Common myeloid progenitor, CD34-positive (primary cell): ENCODE measurements at regions not wholly inside any gene's neighbourhood (a gene's known extent, or its start where the extent isn't known, plus 50 kb on each side); places are given as distances from the start of the nearest gene placed in this dataset.

Source experiments
- CTCF ChIA-PET: fragments of 350-600 bp; sonication (Branson Sonifier 250); formaldehyde crosslinking; loops from one replicate; lab custom pipeline; 2021; ENCODE audit warnings: antibody characterized with exemption; lab: Charles Lee
- POLR2A ChIA-PET: fragments of 350-600 bp; sonication (Branson Sonifier 250); formaldehyde crosslinking; loops from one replicate; lab custom pipeline; 2021; ENCODE audit warnings: antibody characterized with exemption; lab: Charles Lee
- DNase-seq, 3 donors: peaks; one replicate each; pipeline versions ENCODE4 v3.0.0 to v3.0.0-alpha.2; 2013
- H3K27ac ChIP-seq, 2 experiments: 1 replicate in 1 of 2; 2 replicates in 1 of 2; pipeline ENCODE4 v1.7.0; 2013; ENCODE audit warnings: inconsistent platforms in 2 of 2, low read length in 2 of 2, mild to moderate bottlenecking in 2 of 2, low read depth in 1 of 2, moderate library complexity in 1 of 2; ENCODE audit not compliant: severe bottlenecking in 2 of 2, insufficient read depth in 1 of 2, poor library complexity in 1 of 2
- H3K27me3 ChIP-seq, 5 experiments: replicated peaks in 2 of 5; 1 replicate in 3 of 5; 2 replicates in 2 of 5; pipeline versions ENCODE4 v1.6.1 to v1.7.0; 2013; ENCODE audit warnings: low read length in 4 of 5, mild to moderate bottlenecking in 2 of 5, moderate library complexity in 2 of 5, inconsistent platforms in 1 of 5; ENCODE audit not compliant: insufficient read depth in 5 of 5, control insufficient read depth in 4 of 5
- H3K36me3 ChIP-seq, 4 experiments: 1 replicate in 2 of 4; 2 replicates in 2 of 4; pipeline versions ENCODE4 v1.6.1 to v1.7.0; 2013; ENCODE audit warnings: low read length in 3 of 4, control low read depth in 1 of 4, mild to moderate bottlenecking in 1 of 4; ENCODE audit not compliant: control insufficient read depth in 4 of 4, insufficient read depth in 4 of 4
- H3K4me1 ChIP-seq, 4 experiments: 1 replicate in 3 of 4; 2 replicates in 1 of 4; pipeline versions ENCODE4 v1.6.1 to v1.7.1; 2013; ENCODE audit warnings: low read length in 3 of 4, mild to moderate bottlenecking in 3 of 4, control low read depth in 1 of 4, inconsistent platforms in 1 of 4, moderate library complexity in 1 of 4; ENCODE audit not compliant: control insufficient read depth in 4 of 4, insufficient read depth in 4 of 4; ENCODE audit errors: control extremely low read depth in 1 of 4
- H3K4me3 ChIP-seq, 7 experiments: 1 replicate in 4 of 7; 2 replicates in 3 of 7; pipeline versions ENCODE4 v1.5.1 to v1.7.0; 2013; ENCODE audit warnings: mild to moderate bottlenecking in 7 of 7, low read length in 6 of 7, moderate library complexity in 6 of 7, inconsistent platforms in 2 of 7, low read depth in 2 of 7, control low read depth in 1 of 7; ENCODE audit not compliant: insufficient read depth in 4 of 7, control insufficient read depth in 1 of 7; ENCODE audit errors: extremely low read depth in 1 of 7
- H3K9me3 ChIP-seq, 5 experiments: 1 replicate in 4 of 5; 2 replicates in 1 of 5; pipeline versions ENCODE4 v1.6.1 to v1.7.1; 2013; ENCODE audit warnings: low read length in 4 of 5, mild to moderate bottlenecking in 2 of 5, inconsistent platforms in 1 of 5, low read depth in 1 of 5, moderate library complexity in 1 of 5; ENCODE audit not compliant: control insufficient read depth in 4 of 5, insufficient read depth in 2 of 5; ENCODE audit errors: control extremely low read depth in 1 of 5
- WGBS: methylation state at CpG from one replicate; pipeline ENCODE4 v1.1.5; 2013; ENCODE audit not compliant: insufficient coverage; 5-methylcytosine and 5-hydroxymethylcytosine counted together

DNA sequence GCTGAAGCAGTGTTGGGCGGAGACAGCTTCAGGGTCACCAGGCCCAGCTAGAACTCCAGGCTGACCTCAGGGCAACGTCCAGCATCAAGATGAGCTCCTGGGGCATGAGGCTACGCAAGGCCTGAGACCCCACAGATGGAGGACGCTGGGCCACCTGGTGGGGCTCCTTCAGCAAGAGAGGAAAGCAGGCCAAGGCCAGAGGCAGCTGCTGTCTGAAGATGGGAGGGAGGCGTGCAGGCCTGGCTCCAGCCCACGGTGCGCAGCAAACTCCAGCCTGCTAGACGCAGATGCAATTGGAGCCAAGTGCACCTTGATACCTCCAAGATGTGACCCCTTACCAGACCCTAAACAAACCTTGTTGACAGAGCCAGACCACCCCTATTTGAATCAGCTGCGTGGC lies 220.9 kb upstream of the RREB1 start:
- Histone ChIP-seq H3K4me3 (peak overlapping the region in 1 of 7 experiments; percentile 26), H3K27me3 (no peaks in the 10 kb centered on the region), H3K27ac (no peak overlapping the region), H3K9me3 (no peaks in the 10 kb centered on the region), H3K36me3 (no peaks in the 10 kb centered on the region), H3K4me1 (peaks cover 13 to 74% (median 29%) of the 10 kb centered on the region in 4 experiments)
- no peak for DNase-seq
- POLR2A ChIA-PET, result interaction anchor here (0.6 kb wide), 1 partner anchor 167 kb away, joined by 6 read pairs; no protein-coding TSS in a partner anchor
- 97% methylated on average over 7 of the region's 9 CpGs for WGBS
- CTCF ChIA-PET, result interaction anchor here (1.2 to 1.8 kb wide), 4 partner anchors 10 to 200 kb away, joined by 3 to 5 read pairs (median 4); no protein-coding TSS in a partner anchor

GRCh38 chr6:6889601-6890000 lies 218.2 kb upstream of the RREB1 start:
- WGBS, result 92% methylated on average over 3 of the region's 4 CpGs
- no peak overlapping the region for H3K27ac ChIP-seq
- H3K4me3 ChIP-seq, result no peak overlapping the region
- ChIA-PET CTCF (no interaction called here), POLR2A (no interaction called here)
- DNase-seq, result no peak
- H3K27me3 ChIP-seq, result no peaks in the 10 kb centered on the region
- H3K4me1 ChIP-seq, result peaks cover 10 to 76% (median 36%) of the 10 kb centered on the region in 4 experiments
- H3K9me3 ChIP-seq, result no peaks in the 10 kb centered on the region
- no peaks in the 10 kb centered on the region for H3K36me3 ChIP-seq

GRCh38 chr6:6890400-6890858 lies 217.3 kb upstream of the RREB1 start:
- Histone ChIP-seq H3K36me3 (no peaks in the 10 kb centered on the region), H3K9me3 (no peaks in the 10 kb centered on the region), H3K27ac (no peak overlapping the region), H3K4me3 (no peak overlapping the region), H3K27me3 (no peaks in the 10 kb centered on the region), H3K4me1 (peaks cover 10 to 68% (median 29%) of the 10 kb centered on the region in 4 experiments)
- ChIA-PET CTCF (no interaction called here), POLR2A (no interaction called here)
- DNase-seq, result no peak
- 86% methylated on average over 6 of the region's 6 CpGs for WGBS

- H3K27me3 ChIP-seq, result no peaks in the 10 kb centered on the region
- 93% methylated on average over 6 of the region's 8 CpGs for WGBS
- no peak overlapping the region for H3K27ac ChIP-seq
- H3K4me3 ChIP-seq, result no peak overlapping the region
- POLR2A ChIA-PET, result no interaction called here
- CTCF ChIA-PET, result interaction anchor here (1.3 to 1.4 kb wide), 2 partner anchors 50 to 79 kb away, joined by 3 read pairs; no protein-coding TSS in a partner anchor
- no peak for DNase-seq
- peaks cover 10 to 60% (median 21%) of the 10 kb centered on the region in 4 experiments for H3K4me1 ChIP-seq
- H3K36me3 ChIP-seq, result no peaks in the 10 kb centered on the region
- no peaks in the 10 kb centered on the region for H3K9me3 ChIP-seq
Measured at GRCh38 chr6:6891125-6891721, 216.5 kb upstream of the RREB1 start.

DNA sequence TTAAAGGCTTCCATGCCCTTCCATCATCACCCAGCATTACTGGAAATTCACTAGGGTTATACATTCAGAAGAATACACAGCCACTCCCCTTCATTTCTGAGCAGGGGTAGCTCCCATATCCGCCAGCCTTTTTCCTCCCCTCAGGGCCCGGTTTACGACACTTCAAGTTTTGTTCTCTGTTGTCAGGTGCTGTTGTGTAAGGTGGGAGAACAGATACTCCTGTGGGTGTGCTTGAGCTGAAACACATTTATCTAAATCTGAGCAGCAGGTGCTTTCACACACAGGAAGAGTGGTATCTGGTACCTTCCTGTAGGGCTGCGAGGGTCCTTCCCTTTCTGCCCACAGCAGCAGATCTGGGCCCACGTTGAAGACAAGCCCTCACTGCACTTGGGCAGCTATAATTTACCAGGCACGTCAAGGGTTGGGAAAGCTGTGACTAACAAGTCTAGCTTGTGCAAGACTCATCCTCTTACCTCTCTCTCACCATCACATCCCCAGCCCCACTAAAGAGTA lies 215.8 kb upstream of the RREB1 start:
- Histone ChIP-seq H3K4me1 (peaks cover 7 to 54% (median 17%) of the 10 kb centered on the region in 4 experiments), H3K4me3 (no peak overlapping the region), H3K27ac (no peak overlapping the region), H3K27me3 (no peaks in the 10 kb centered on the region), H3K36me3 (no peaks in the 10 kb centered on the region), H3K9me3 (no peaks in the 10 kb centered on the region)
- POLR2A ChIA-PET, result no interaction called here
- peak; percentile 34 to 79 (median 53) for DNase-seq
- WGBS, result 0% methylated on average over 2 of the region's 6 CpGs
- CTCF ChIA-PET, result interaction anchor here (1.3 to 1.4 kb wide), 2 partner anchors 49 to 80 kb away, joined by 3 read pairs; no protein-coding TSS in a partner anchor

GRCh38 chr6:6892744-6893583 lies 214.8 kb upstream of the RREB1 start:
- Histone ChIP-seq H3K4me3 (no peak overlapping the region), H3K27ac (no peak overlapping the region), H3K4me1 (peaks cover 7 to 46% (median 17%) of the 10 kb centered on the region in 4 experiments), H3K27me3 (no peaks in the 10 kb centered on the region), H3K9me3 (no peaks in the 10 kb centered on the region), H3K36me3 (no peaks in the 10 kb centered on the region)
- ChIA-PET CTCF (interaction anchor here (1.2 to 1.3 kb wide), 3 partner anchors 22 to 48 kb away, joined by 3 read pairs; no protein-coding TSS in a partner anchor), POLR2A (no interaction called here)
- DNase-seq, result no peak
- WGBS, result 90% methylated on average over 17 of the region's 17 CpGs
